ENCODE measurements at regions not wholly inside any gene's neighbourhood (a gene's known extent, or its start where the extent isn't known, plus 50 kb on each side); places are given as distances from the start of the nearest gene placed in this dataset.
A peak's percentile ranks its signal among the peaks of the same experiment; 100 is the strongest.

DNA sequence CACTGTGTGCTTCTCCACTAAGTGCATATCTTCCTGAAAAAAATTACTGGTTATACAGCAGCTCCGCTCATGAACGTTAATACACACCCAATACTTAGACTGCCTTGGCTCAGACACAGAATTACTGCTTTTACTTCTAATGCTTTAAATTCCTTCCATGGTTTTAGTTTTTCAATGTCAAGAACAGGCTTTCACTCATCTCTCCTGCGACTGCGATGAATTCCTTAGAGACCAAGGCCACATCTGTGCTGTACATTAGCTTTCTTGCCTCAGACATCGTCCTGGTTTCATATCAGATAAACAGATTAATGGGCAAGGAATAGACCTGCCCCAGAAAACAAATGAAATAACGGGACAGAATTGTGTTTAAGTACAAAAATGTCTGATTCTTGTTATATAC, 120.2 kb downstream of the CYP26A1 start:
- H3K27me3 ChIP-seq = no peaks in the 10 kb centered on the region
- WGBS, 2 donors = 54 to 57% methylated on average over 6 of the region's 6 CpGs
- peaks cover 7 to 17% (median 10%) of the 10 kb centered on the region in 4 donors for H3K4me1 ChIP-seq
- ATAC-seq (ENCODE audit: low FRiP score in 2 of 2) (no peak), DNase-seq (no peak)
- H3K27ac ChIP-seq = no peak overlapping the region
- TF ChIP-seq POLR2A (IDR thresholded peaks at IDR 0.05) (no peak), POLR2AphosphoS5 (IDR thresholded peaks at IDR 0.05) (no peak), EP300 (IDR thresholded peaks at IDR 0.05) (no peak)
- TF ChIP-seq, protein P1, sequence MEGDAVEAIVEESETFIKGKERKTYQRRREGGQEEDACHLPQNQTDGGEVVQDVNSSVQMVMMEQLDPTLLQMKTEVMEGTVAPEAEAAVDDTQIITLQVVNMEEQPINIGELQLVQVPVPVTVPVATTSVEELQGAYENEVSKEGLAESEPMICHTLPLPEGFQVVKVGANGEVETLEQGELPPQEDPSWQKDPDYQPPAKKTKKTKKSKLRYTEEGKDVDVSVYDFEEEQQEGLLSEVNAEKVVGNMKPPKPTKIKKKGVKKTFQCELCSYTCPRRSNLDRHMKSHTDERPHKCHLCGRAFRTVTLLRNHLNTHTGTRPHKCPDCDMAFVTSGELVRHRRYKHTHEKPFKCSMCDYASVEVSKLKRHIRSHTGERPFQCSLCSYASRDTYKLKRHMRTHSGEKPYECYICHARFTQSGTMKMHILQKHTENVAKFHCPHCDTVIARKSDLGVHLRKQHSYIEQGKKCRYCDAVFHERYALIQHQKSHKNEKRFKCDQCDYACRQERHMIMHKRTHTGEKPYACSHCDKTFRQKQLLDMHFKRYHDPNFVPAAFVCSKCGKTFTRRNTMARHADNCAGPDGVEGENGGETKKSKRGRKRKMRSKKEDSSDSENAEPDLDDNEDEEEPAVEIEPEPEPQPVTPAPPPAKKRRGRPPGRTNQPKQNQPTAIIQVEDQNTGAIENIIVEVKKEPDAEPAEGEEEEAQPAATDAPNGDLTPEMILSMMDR (IDR thresholded peaks at IDR 0.05) = no peak
- no peaks in the 10 kb centered on the region for H3K9me3 ChIP-seq
- no peak overlapping the region for H3K4me3 ChIP-seq
- H3K36me3 ChIP-seq = no peaks in the 10 kb centered on the region

- Histone ChIP-seq H3K4me1 (peaks cover 7 to 15% (median 13%) of the 10 kb centered on the region in 4 donors), H3K27me3 (no peaks in the 10 kb centered on the region), H3K9me3 (no peaks in the 10 kb centered on the region), H3K27ac (no peak overlapping the region), H3K36me3 (no peaks in the 10 kb centered on the region), H3K4me3 (peak overlapping the region in 3 of 4 donors; percentile 26 to 42 (median 39))
- peak in 1 of 2 donors; percentile 81 for ATAC-seq (ENCODE audit: low FRiP score in 2 of 2)
- TF ChIP-seq, protein P1 (IDR thresholded peaks at IDR 0.05) = no peak
- no peak for TF ChIP-seq POLR2AphosphoS5 (IDR thresholded peaks at IDR 0.05)
- WGBS, 2 donors = 14 to 16% methylated on average over 9 of the region's 9 CpGs
- DNase-seq = no peak
Observed at GRCh38 chr10:93198401-93199131, 124.9 kb downstream of the CYP26A1 start.

- Histone ChIP-seq H3K4me1 (peaks cover 7 to 15% (median 13%) of the 10 kb centered on the region in 4 donors), H3K9me3 (no peaks in the 10 kb centered on the region), H3K27me3 (no peaks in the 10 kb centered on the region), H3K36me3 (no peaks in the 10 kb centered on the region), H3K4me3 (peak overlapping the region in 3 of 4 donors; percentile 26 to 42 (median 39)), H3K27ac (no peak overlapping the region)
- DNase-seq = peak in 1 of 2 donors; percentile 75
- 9 to 11% methylated on average over 11 of the region's 11 CpGs for WGBS, 2 donors
- peak; percentile 19 to 42 for TF ChIP-seq POLR2AphosphoS5 (IDR thresholded peaks at IDR 0.05)
- TF ChIP-seq, protein P1 (IDR thresholded peaks at IDR 0.05) = no peak
- ATAC-seq (ENCODE audit: low FRiP score in 2 of 2) = peak; percentile 68 to 91
Observed at GRCh38 chr10:93199191-93199751, 125.6 kb downstream of the CYP26A1 start.

GRCh38 chr10:93204494-93205485, 131.1 kb downstream of the CYP26A1 start:
- no peaks in the 10 kb centered on the region for H3K36me3 ChIP-seq
- ATAC-seq (ENCODE audit: low FRiP score in 2 of 2) = no peak
- H3K9me3 ChIP-seq = no peaks in the 10 kb centered on the region
- WGBS, 2 donors = 85 to 89% methylated on average over 8 to 12 of the region's 12 CpGs
- no peak for DNase-seq
- TF ChIP-seq, protein P1 (IDR thresholded peaks at IDR 0.05) = no peak
- TF ChIP-seq POLR2AphosphoS5 (IDR thresholded peaks at IDR 0.05) (no peak), POLR2A (IDR thresholded peaks at IDR 0.05) (no peak), EP300 (IDR thresholded peaks at IDR 0.05) (no peak)
- no peak overlapping the region for H3K4me3 ChIP-seq
- peaks cover 0 to 1% (median 0%) of the 10 kb centered on the region in 4 donors for H3K4me1 ChIP-seq
- H3K27ac ChIP-seq = no peak overlapping the region
- H3K27me3 ChIP-seq = no peaks in the 10 kb centered on the region

All from upper lobe of left lung (tissue), 6 donors.